Activated naive CD4-positive, alpha-beta T cell treated with anti-CD3 and anti-CD28 coated beads for 36 hours (primary cell): ENCODE measurements at regions not wholly inside any gene's neighbourhood (a gene's known extent, or its start where the extent isn't known, plus 50 kb on each side); places are given as distances from the start of the nearest gene placed in this dataset.
"Not testable (repeated sequence)": the region's sequence is repeated elsewhere in the genome, so short reads cannot be mapped to it uniquely, and the experiment has no call there.

Source experiments
- CTCF ChIA-PET: fragments of 350-600 bp; sonication (Branson Sonifier 250); formaldehyde crosslinking; loops from one replicate; lab custom pipeline; 2021; ENCODE audit warnings: antibody characterized with exemption; lab: Charles Lee
- DNase-seq: peaks from one replicate; pipeline ENCODE4 v3.0.0-alpha.2; 2020
- H3K27ac Mint-ChIP-seq: one replicate; pipeline ENCODE4 v1.8.0; 2021; ENCODE audit warnings: mild to moderate bottlenecking, mixed read lengths
- H3K27me3 Mint-ChIP-seq: one replicate; pipeline ENCODE4 v1.8.0; 2021; ENCODE audit warnings: low read depth, mixed read lengths
- H3K36me3 Mint-ChIP-seq: one replicate; pipeline ENCODE4 v1.8.0; 2021; ENCODE audit warnings: low read depth, mixed read lengths
- H3K4me1 Mint-ChIP-seq: one replicate; pipeline ENCODE4 v1.8.0; 2021; ENCODE audit warnings: low read depth, mixed read lengths
- H3K4me3 Mint-ChIP-seq: one replicate; pipeline ENCODE4 v1.8.0; 2021; ENCODE audit warnings: mild to moderate bottlenecking, moderate library complexity, mixed read lengths
- H3K9me3 Mint-ChIP-seq: one replicate; pipeline ENCODE4 v1.8.0; 2021; ENCODE audit warnings: mixed read lengths
- intact Hi-C: fragments of 100-400 bp; cut with micrococcal nuclease; formaldehyde crosslinking; loops from one replicate; pipeline ENCODE4 v1.15.1; 2023

DNA sequence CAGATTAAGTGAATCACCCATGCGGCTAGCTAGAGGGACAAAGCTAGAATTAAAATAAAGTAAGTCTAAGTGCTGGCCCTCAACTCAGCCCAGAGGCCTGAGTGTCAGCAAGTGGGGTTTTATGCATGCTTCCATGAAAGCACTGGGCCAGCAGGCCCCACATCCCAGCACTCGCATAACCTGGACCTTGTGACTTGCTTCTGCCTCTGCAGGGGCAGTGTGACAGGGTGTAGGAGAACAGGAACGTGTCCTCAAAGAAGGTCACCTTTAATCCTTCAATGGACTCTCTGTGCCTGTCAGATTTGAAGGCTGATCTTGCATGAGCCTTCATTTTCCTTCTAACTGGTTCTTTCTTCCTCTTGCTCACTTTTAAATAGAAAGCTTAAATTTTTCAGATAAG, 183.4 kb downstream of the ALDH8A1 start:
- Mint-ChIP-seq H3K9me3 (no peaks in the 10 kb centered on the region), H3K27ac (no peak overlapping the region), H3K4me3 (no peak overlapping the region), H3K36me3 (no peaks in the 10 kb centered on the region), H3K4me1 (no peaks in the 10 kb centered on the region), H3K27me3 (peaks cover 4% of the 10 kb centered on the region)
- no peak for DNase-seq
- intact Hi-C loops: no loop called here
- CTCF ChIA-PET: interaction anchor here (0.7 kb wide), 1 partner anchor 41 kb away, joined by 3 read pairs; no protein-coding TSS in a partner anchor

GRCh38 chr6:134764741-134765140, 185.2 kb downstream of the ALDH8A1 start:
- Mint-ChIP-seq H3K9me3 (no peaks in the 10 kb centered on the region), H3K27ac (no peak overlapping the region), H3K4me3 (no peak overlapping the region), H3K36me3 (no peaks in the 10 kb centered on the region), H3K4me1 (no peaks in the 10 kb centered on the region), H3K27me3 (peaks cover 2% of the 10 kb centered on the region)
- intact Hi-C loops: no loop called here
- no peak for DNase-seq
- CTCF ChIA-PET: no interaction called here

GRCh38 chr6:134763575-134763974, 186.3 kb downstream of the ALDH8A1 start:
- H3K27me3 Mint-ChIP-seq, intact Hi-C loops, H3K36me3 Mint-ChIP-seq, H3K4me1 Mint-ChIP-seq, H3K27ac Mint-ChIP-seq, CTCF ChIA-PET, H3K9me3 Mint-ChIP-seq, H3K4me3 Mint-ChIP-seq, DNase-seq: not testable (repeated sequence)

- CTCF ChIA-PET: interaction anchor here (1.7 kb wide), 1 partner anchor 61 kb away, joined by 3 read pairs; no protein-coding TSS in a partner anchor
These were observed 191.3 kb downstream of the ALDH8A1 start for GRCh38 chr6:134758621-134759020.

GRCh38 chr6:134757911-134758361, 192.0 kb downstream of the ALDH8A1 start:
- no peak overlapping the region for H3K4me3 Mint-ChIP-seq
- no peak for DNase-seq
- H3K4me1 Mint-ChIP-seq: no peaks in the 10 kb centered on the region
- CTCF ChIA-PET: interaction anchor here (1.7 kb wide), 1 partner anchor 62 kb away, joined by 3 read pairs; no protein-coding TSS in a partner anchor
- no peaks in the 10 kb centered on the region for H3K36me3 Mint-ChIP-seq
- intact Hi-C loops: no loop called here
- H3K27me3 Mint-ChIP-seq: peaks cover 4% of the 10 kb centered on the region
- H3K27ac Mint-ChIP-seq: no peak overlapping the region
- H3K9me3 Mint-ChIP-seq: no peaks in the 10 kb centered on the region

More at GRCh38 chr6:134758621-134759020, 191.3 kb downstream of the ALDH8A1 start:
- no peaks in the 10 kb centered on the region for H3K36me3 Mint-ChIP-seq
- H3K4me3 Mint-ChIP-seq: no peak overlapping the region
- no peaks in the 10 kb centered on the region for H3K4me1 Mint-ChIP-seq
- no peak for DNase-seq
- peaks cover 4% of the 10 kb centered on the region for H3K27me3 Mint-ChIP-seq
- intact Hi-C loops: no loop called here
- H3K9me3 Mint-ChIP-seq: no peaks in the 10 kb centered on the region
- H3K27ac Mint-ChIP-seq: no peak overlapping the region

DNA sequence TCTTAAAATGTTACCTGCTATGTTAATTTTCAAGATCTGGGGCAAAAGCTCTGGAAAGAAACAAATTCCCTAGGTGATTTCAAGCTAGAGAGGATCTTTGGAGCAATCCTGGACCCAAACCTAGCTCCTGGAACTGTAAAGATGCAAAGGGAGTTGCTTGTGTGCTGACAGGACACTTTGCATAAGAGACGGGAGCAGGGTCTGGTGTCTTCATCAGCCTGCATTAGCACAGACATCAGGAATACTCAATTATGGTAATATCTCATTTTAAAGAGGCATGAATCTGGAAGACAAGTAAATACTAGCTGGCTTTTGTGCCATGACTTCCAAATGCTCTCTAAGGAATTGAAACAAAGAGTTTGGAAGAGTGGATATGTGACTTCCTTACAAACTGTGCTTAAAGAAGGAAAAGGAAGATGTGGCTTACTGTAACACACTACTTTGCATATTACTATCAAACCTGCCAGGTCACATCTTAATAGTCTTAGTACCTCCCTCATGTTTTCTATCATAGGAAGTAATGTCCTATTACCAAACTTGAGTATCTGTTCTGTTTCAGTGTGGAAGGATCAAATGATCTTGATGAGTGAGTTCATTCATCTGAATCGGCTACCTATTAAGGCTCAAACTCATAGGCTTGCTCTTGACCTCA, 193.4 kb downstream of the ALDH8A1 start:
- no peak overlapping the region for H3K27ac Mint-ChIP-seq
- intact Hi-C loops: no loop called here
- no peak for DNase-seq
- no peak overlapping the region for H3K4me3 Mint-ChIP-seq
- CTCF ChIA-PET: no interaction called here
- peaks cover 4% of the 10 kb centered on the region for H3K27me3 Mint-ChIP-seq
- no peaks in the 10 kb centered on the region for H3K4me1 Mint-ChIP-seq
- no peaks in the 10 kb centered on the region for H3K9me3 Mint-ChIP-seq
- no peaks in the 10 kb centered on the region for H3K36me3 Mint-ChIP-seq

GRCh38 chr6:134754013-134754690, 195.7 kb downstream of the ALDH8A1 start:
- CTCF ChIA-PET: no interaction called here

DNA sequence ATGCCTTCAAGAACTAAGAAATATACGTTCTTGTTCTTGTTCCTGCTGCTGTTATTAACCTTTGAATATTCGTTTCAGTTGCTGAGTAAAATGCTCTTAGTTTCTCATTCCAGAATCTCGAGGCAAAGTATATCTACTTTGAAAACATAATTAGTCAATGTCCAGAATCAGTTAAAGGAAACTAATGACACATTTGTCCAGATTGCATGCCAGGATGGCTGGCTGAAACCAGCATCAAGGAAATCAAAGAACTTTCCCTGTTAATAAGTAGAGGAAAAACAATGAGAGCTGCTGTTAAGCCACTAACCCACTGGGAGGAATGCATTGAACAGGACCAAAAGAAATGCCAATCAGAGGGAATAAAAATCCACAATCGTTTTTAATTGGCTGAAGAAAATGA, 196.9 kb downstream of the ALDH8A1 start:
- CTCF ChIA-PET: interaction anchor here (0.5 kb wide), 1 partner anchor 37 kb away, joined by 3 read pairs; no protein-coding TSS in a partner anchor
- no peaks in the 10 kb centered on the region for H3K36me3 Mint-ChIP-seq

More at GRCh38 chr6:134754013-134754690, 195.7 kb downstream of the ALDH8A1 start:
- no peak for DNase-seq
- Mint-ChIP-seq H3K9me3 (no peaks in the 10 kb centered on the region), H3K4me3 (no peak overlapping the region), H3K4me1 (no peaks in the 10 kb centered on the region), H3K27me3 (peaks cover 4% of the 10 kb centered on the region), H3K36me3 (no peaks in the 10 kb centered on the region), H3K27ac (no peak overlapping the region)
- intact Hi-C loops: no loop called here

GRCh38 chr6:134752445-134752844, 197.5 kb downstream of the ALDH8A1 start:
- CTCF ChIA-PET: interaction anchor here (0.8 kb wide), 1 partner anchor 112 kb away, joined by 3 read pairs; no protein-coding TSS in a partner anchor
- no peaks in the 10 kb centered on the region for H3K36me3 Mint-ChIP-seq
- H3K4me1 Mint-ChIP-seq: no peaks in the 10 kb centered on the region
- no peak overlapping the region for H3K4me3 Mint-ChIP-seq
- no peak overlapping the region for H3K27ac Mint-ChIP-seq
- no peak for DNase-seq
- H3K27me3 Mint-ChIP-seq: peaks cover 4% of the 10 kb centered on the region
- intact Hi-C loops: no loop called here
- no peaks in the 10 kb centered on the region for H3K9me3 Mint-ChIP-seq

More for the DNA sequence above, 196.9 kb downstream of the ALDH8A1 start:
- no peak for DNase-seq
- no peak overlapping the region for H3K27ac Mint-ChIP-seq
- intact Hi-C loops: no loop called here
- no peaks in the 10 kb centered on the region for H3K9me3 Mint-ChIP-seq
- H3K27me3 Mint-ChIP-seq: peaks cover 4% of the 10 kb centered on the region
- H3K4me3 Mint-ChIP-seq: no peak overlapping the region
- no peaks in the 10 kb centered on the region for H3K4me1 Mint-ChIP-seq

DNA sequence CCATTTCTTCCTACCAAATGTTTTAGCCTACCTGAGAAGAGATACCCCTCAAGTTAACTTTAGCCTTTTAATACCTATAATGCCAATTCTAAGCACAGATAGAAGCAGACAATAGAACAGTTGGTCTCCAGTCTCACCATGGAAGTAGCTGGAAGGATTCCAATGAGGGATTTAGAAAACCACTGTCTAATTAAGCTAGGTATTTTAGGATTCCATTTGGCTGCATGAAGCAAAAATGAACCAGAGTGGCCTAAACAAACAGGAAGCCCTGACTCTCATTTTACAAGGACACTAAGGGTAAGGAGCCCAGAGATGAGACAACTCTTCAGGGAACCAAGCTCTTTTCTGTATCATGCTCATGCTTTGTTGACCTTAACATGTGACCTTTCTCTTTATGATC, 199.2 kb downstream of the ALDH8A1 start:
- H3K27ac Mint-ChIP-seq: no peak overlapping the region
- CTCF ChIA-PET: no interaction called here
- intact Hi-C loops: no loop called here

GRCh38 chr6:134748484-134748883, 201.4 kb downstream of the ALDH8A1 start:
- H3K27ac Mint-ChIP-seq: no peak overlapping the region
- no peak overlapping the region for H3K4me3 Mint-ChIP-seq
- no peaks in the 10 kb centered on the region for H3K9me3 Mint-ChIP-seq
- H3K27me3 Mint-ChIP-seq: peaks cover 15% of the 10 kb centered on the region
- intact Hi-C loops: no loop called here
- CTCF ChIA-PET: no interaction called here
- no peaks in the 10 kb centered on the region for H3K4me1 Mint-ChIP-seq
- no peak for DNase-seq
- no peaks in the 10 kb centered on the region for H3K36me3 Mint-ChIP-seq

More for the DNA sequence above, 199.2 kb downstream of the ALDH8A1 start:
- Mint-ChIP-seq H3K36me3 (no peaks in the 10 kb centered on the region), H3K4me1 (no peaks in the 10 kb centered on the region), H3K27me3 (peaks cover 7% of the 10 kb centered on the region), H3K4me3 (no peak overlapping the region), H3K9me3 (no peaks in the 10 kb centered on the region)
- DNase-seq: no peak

DNA sequence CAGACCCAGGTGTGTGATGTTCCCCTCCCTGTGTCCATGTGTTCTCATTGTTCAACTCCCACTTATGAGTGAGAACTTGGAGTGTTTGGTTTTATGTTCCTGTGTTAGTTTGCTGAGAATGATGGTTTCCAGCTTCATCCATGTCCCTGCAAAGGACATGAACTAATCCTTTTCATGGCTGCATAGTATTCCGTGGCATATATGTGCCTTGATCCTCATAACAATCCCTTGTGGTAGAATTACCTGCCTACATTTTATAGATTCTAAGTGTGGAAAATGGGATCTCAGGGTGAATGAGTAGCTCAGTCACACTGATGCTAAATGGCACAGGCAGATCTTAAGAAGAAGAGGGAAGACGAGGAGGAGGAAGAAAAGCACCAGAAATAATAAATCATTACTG, 202.7 kb downstream of the ALDH8A1 start:
- CTCF ChIA-PET, H3K9me3 Mint-ChIP-seq, H3K27ac Mint-ChIP-seq, intact Hi-C loops, H3K4me3 Mint-ChIP-seq, H3K36me3 Mint-ChIP-seq, H3K4me1 Mint-ChIP-seq, DNase-seq: not testable (repeated sequence)
- H3K27me3 Mint-ChIP-seq: peaks cover 15% of the 10 kb centered on the region
